ENCODE measurements at regions not wholly inside any gene's neighbourhood (a gene's known extent, or its start where the extent isn't known, plus 50 kb on each side); places are given as distances from the start of the nearest gene placed in this dataset.

DNA sequence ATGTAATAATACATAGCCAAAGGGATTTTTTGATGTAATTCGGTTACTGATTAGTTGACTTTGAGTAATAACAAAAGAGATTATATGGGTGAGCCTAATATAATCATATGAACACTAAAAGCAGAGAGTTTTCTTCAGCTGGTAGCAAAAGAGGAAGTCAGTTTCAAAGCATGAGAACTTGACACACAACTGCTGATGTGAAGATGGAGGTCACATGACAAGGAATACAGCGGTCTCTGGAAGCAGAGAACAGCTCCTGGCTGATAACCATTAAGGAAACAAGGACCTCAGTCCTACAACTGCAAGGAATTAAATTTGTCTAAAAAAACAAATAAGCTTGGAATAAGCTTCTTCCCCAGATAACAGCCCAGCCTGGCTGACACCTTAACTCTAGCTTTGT is 119.1 kb upstream of the PRNP start:
- TF ChIP-seq, protein P1, sequence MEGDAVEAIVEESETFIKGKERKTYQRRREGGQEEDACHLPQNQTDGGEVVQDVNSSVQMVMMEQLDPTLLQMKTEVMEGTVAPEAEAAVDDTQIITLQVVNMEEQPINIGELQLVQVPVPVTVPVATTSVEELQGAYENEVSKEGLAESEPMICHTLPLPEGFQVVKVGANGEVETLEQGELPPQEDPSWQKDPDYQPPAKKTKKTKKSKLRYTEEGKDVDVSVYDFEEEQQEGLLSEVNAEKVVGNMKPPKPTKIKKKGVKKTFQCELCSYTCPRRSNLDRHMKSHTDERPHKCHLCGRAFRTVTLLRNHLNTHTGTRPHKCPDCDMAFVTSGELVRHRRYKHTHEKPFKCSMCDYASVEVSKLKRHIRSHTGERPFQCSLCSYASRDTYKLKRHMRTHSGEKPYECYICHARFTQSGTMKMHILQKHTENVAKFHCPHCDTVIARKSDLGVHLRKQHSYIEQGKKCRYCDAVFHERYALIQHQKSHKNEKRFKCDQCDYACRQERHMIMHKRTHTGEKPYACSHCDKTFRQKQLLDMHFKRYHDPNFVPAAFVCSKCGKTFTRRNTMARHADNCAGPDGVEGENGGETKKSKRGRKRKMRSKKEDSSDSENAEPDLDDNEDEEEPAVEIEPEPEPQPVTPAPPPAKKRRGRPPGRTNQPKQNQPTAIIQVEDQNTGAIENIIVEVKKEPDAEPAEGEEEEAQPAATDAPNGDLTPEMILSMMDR (IDR thresholded peaks at IDR 0.05), result no peak
- TF ChIP-seq POLR2A (IDR thresholded peaks at IDR 0.05), result no peak
